Erythroblast (primary cell): ENCODE measurements at regions not wholly inside any gene's neighbourhood (a gene's known extent, or its start where the extent isn't known, plus 50 kb on each side); places are given as distances from the start of the nearest gene placed in this dataset.

Experiments
- GATA1 ChIP-seq: IDR thresholded peaks from 2 replicates; pipeline ENCODE4 v1.6.1; 2011; ENCODE audit warnings: low read depth, mild to moderate bottlenecking, control low read depth, low read length, moderate library complexity
- POLR2A ChIP-seq: IDR thresholded peaks from 2 replicates; pipeline ENCODE4 v1.6.1; 2011; ENCODE audit warnings: mild to moderate bottlenecking, low read length

DNA sequence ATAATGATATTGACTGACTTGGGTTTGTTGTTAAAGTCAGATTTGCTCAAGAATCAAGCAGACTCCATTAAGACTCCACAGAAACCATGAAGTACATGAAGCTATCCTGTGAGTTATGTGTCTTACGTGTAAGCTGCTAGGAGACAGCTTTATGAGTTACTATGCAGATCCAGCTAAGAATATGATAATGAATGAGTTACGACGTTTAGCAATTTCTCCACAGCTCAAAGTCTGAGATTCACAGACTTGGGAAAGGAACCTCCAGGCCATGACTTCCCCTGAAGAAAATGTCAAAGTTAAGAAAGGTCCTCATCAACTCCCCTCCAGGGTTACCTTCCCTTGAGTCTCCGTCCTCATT, 211.9 kb upstream of the HNRNPA3 start:
- TF ChIP-seq POLR2A, result no peak
- TF ChIP-seq GATA1, result no peak
